DND-41 (cell line): ENCODE measurements at regions not wholly inside any gene's neighbourhood (a gene's known extent, or its start where the extent isn't known, plus 50 kb on each side); places are given as distances from the start of the nearest gene placed in this dataset.

Experiments
- ATAC-seq: fragments of 200-7000 bp; cut with Tn5 transposase; 3 replicates; pipeline ENCODE4 v1.9.1; 2021; ENCODE audit warnings: low read depth; ENCODE audit not compliant: insufficient read depth
- DNase-seq: peaks from one replicate; pipeline ENCODE4 v3.0.0-alpha.2; 2020
- H2AFZ ChIP-seq: 2 replicates; pipeline ENCODE4 v1.6.0; 2012; ENCODE audit warnings: low read depth, low read length
- H3K27ac ChIP-seq: 2 replicates; pipeline ENCODE4 v1.5.1; 2012; ENCODE audit warnings: low read length, inconsistent platforms
- H3K27me3 ChIP-seq: fragments of 200-600 bp; sonication (generic); 2 replicates; pipeline ENCODE4 v1.6.0; 2012; ENCODE audit warnings: low read length, mild to moderate bottlenecking, inconsistent platforms; ENCODE audit not compliant: insufficient read depth, poor library complexity
- H3K36me3 ChIP-seq: 2 replicates; pipeline ENCODE4 v1.5.1; 2012; ENCODE audit warnings: low read length, inconsistent platforms; ENCODE audit not compliant: insufficient read depth
- H3K4me1 ChIP-seq: 2 replicates; pipeline ENCODE4 v1.5.1; 2012; ENCODE audit warnings: mild to moderate bottlenecking, low read length; ENCODE audit not compliant: insufficient read depth
- H3K4me2 ChIP-seq: 2 replicates; pipeline ENCODE4 v1.6.0; 2012; ENCODE audit warnings: mild to moderate bottlenecking, moderate library complexity, low read length, inconsistent platforms; ENCODE audit not compliant: insufficient read depth
- H3K4me3 ChIP-seq, 2 experiments: fragments of 200-600 bp in 1 of 2; shearing (Covaris generic) in 1 of 2; 2 replicates each; pipeline ENCODE4 v1.5.1; 2012 to 2016; ENCODE audit warnings: inconsistent platforms in 2 of 2, low read length in 2 of 2, mild to moderate bottlenecking in 2 of 2, low read depth in 1 of 2, moderate library complexity in 1 of 2
- H3K79me2 ChIP-seq: 2 replicates; pipeline ENCODE4 v1.6.0; 2012; ENCODE audit warnings: low read length, inconsistent platforms; ENCODE audit not compliant: insufficient read depth
- H3K9ac ChIP-seq: 2 replicates; pipeline ENCODE4 v1.6.0; 2012; ENCODE audit warnings: low read depth, mild to moderate bottlenecking, inconsistent platforms, low read length, moderate library complexity
- H3K9me3 ChIP-seq: 2 replicates; pipeline ENCODE4 v1.5.1; 2012; ENCODE audit warnings: low read length, moderate library complexity, mild to moderate bottlenecking, inconsistent platforms; ENCODE audit not compliant: insufficient read depth, severe bottlenecking
- H4K20me1 ChIP-seq: 2 replicates; pipeline ENCODE4 v1.6.0; 2012; ENCODE audit warnings: low read length; ENCODE audit not compliant: insufficient read depth
- EZH2 ChIP-seq: IDR thresholded peaks from 3 replicates; pipeline ENCODE4 v1.6.1; 2012; ENCODE audit warnings: borderline replicate concordance, low read depth, mild to moderate bottlenecking, moderate library complexity, low read length, inconsistent platforms; ENCODE audit not compliant: severe bottlenecking
- TF ChIP-seq, protein P1 (sequence below): IDR thresholded peaks from 2 replicates; pipeline ENCODE4 v1.5.1; 2012; ENCODE audit warnings: borderline replicate concordance, low read length, moderate library complexity, mild to moderate bottlenecking; ENCODE audit not compliant: poor library complexity, severe bottlenecking; ENCODE audit errors: extremely low read depth

DNA sequence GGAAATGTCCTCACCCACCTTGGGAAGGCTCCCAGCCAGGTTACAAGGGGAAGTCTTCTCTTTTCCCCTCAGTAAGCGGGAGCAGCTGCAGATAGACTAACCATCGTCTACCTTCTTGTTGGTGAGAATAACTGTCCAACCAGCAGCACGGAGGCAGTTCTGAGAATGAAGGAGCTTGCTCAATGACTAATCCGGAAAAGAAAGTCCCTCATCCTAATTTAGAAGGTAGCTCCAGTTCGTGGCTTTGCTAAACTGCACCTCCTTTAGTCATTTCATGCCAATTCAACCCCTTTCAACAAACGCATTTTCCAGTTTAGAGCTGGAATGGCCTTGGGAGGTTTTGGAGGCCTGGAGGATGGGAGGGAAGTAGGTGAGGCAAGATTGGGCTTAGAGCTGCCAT, 527.4 kb upstream of the PROK2 start:
- TF ChIP-seq, protein P1, sequence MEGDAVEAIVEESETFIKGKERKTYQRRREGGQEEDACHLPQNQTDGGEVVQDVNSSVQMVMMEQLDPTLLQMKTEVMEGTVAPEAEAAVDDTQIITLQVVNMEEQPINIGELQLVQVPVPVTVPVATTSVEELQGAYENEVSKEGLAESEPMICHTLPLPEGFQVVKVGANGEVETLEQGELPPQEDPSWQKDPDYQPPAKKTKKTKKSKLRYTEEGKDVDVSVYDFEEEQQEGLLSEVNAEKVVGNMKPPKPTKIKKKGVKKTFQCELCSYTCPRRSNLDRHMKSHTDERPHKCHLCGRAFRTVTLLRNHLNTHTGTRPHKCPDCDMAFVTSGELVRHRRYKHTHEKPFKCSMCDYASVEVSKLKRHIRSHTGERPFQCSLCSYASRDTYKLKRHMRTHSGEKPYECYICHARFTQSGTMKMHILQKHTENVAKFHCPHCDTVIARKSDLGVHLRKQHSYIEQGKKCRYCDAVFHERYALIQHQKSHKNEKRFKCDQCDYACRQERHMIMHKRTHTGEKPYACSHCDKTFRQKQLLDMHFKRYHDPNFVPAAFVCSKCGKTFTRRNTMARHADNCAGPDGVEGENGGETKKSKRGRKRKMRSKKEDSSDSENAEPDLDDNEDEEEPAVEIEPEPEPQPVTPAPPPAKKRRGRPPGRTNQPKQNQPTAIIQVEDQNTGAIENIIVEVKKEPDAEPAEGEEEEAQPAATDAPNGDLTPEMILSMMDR: no peak
- no peak for TF ChIP-seq EZH2
- Histone ChIP-seq H3K4me2 (no peak overlapping the region), H4K20me1 (no peaks in the 10 kb centered on the region), H3K9ac (no peak overlapping the region), H2AFZ (no peak overlapping the region), H3K4me1 (no peaks in the 10 kb centered on the region), H3K27ac (no peak overlapping the region), H3K9me3 (no peaks in the 10 kb centered on the region), H3K79me2 (no peaks in the 10 kb centered on the region), H3K36me3 (no peaks in the 10 kb centered on the region), H3K27me3 (no peaks in the 10 kb centered on the region), H3K4me3 (no peak overlapping the region)
- ATAC-seq (no peak), DNase-seq (no peak)

DNA sequence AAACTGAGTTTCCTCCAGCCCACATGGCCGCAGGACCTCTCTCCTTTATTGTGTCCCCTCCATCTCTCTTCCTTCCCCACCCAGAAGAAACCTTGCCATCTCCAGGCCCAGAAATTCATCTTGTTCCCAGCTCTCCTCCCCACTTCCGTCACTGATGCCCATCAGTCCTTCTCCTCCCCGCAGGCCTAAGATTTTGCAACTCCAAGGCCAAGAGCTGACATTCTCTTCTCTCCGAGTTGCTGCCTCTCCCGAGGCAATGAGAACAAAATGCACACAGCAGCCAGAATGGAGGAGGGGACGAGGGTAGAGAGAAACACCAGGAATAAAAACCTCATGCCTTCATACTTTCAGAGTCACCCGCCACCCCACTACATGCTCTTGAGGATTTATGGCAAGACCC, 526.5 kb upstream of the PROK2 start:
- Histone ChIP-seq H3K4me2 (no peak overlapping the region), H3K4me1 (no peaks in the 10 kb centered on the region), H3K9ac (no peak overlapping the region), H3K4me3 (no peak overlapping the region), H2AFZ (no peak overlapping the region), H3K36me3 (no peaks in the 10 kb centered on the region), H3K27me3 (no peaks in the 10 kb centered on the region), H3K79me2 (no peaks in the 10 kb centered on the region), H3K27ac (no peak overlapping the region), H3K9me3 (no peaks in the 10 kb centered on the region), H4K20me1 (no peaks in the 10 kb centered on the region)
- TF ChIP-seq EZH2: no peak
- TF ChIP-seq, protein P1: no peak
- DNase-seq: no peak
- ATAC-seq: no peak

DNA sequence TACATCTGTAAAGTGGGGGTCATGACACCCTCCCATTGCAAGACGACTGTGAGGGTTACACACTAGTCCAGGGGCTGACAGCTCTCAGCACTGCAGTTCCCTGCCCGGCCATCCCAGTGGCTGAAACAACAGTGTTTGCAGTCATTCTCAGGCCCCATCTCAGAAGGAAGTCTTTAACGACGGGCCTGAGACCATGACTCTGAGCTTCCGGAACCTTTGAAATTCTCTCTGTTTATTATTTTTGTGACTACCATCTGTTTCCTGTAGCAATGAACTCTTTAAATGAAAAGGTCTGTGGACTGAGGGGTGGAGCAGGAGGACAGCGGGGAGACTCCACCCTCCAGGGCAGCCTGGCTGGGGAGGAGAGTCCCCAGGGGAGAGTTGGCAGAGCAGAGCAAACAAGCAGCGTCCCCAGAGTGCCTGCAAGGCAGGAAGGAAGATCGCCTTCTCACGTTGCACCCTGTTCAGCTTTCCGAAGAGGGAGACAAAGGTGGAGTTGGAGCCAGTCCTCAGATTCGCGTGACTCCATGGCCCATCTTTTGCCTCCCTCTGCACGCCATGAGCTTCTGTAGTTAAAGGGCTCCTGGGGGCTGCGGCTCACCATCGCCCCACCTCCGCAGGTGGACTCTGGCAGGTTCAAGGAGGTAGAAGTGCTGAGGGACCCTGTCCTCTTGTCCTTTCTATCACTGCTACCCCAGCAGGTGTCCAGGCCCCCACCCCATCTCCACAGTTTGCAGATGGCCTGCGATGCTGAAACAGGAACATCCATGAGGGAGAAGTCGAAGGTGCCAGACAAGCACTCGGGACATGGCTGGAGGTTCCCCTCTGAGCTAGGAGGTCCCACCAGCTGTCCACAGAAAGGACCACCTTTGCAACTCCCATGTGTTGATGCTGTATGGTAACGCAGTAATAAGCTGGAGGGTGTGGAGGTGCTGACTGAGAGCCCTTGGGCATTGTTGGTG, 525.8 kb upstream of the PROK2 start:
- no peak for ATAC-seq
- no peak overlapping the region for H2AFZ ChIP-seq
- H3K4me2 ChIP-seq: no peak overlapping the region
- no peaks in the 10 kb centered on the region for H4K20me1 ChIP-seq
- H3K79me2 ChIP-seq: no peaks in the 10 kb centered on the region
- TF ChIP-seq, protein P1: no peak
- no peak for TF ChIP-seq EZH2
- H3K4me1 ChIP-seq: no peaks in the 10 kb centered on the region
- no peaks in the 10 kb centered on the region for H3K36me3 ChIP-seq
- no peaks in the 10 kb centered on the region for H3K9me3 ChIP-seq
- no peak overlapping the region for H3K4me3 ChIP-seq
- no peak overlapping the region for H3K27ac ChIP-seq
- no peaks in the 10 kb centered on the region for H3K27me3 ChIP-seq
- DNase-seq: no peak
- H3K9ac ChIP-seq: no peak overlapping the region
